DMS53 treated with DMSO at 0.1 percent for 48 hours (cell line): ENCODE measurements at regions not wholly inside any gene's neighbourhood (a gene's known extent, or its start where the extent isn't known, plus 50 kb on each side); places are given as distances from the start of the nearest gene placed in this dataset.
"Not testable (repeated sequence)": the region's sequence is repeated elsewhere in the genome, so short reads cannot be mapped to it uniquely, and the experiment has no call there.

ENCODE experiments used
- DNase-seq: peaks from one replicate; lab custom pipeline; 2025; ENCODE audit not compliant: unreplicated experiment; lab: John Stamatoyannopoulos, UW

- no peak for DNase-seq
Measured at GRCh38 chr7:131653418-131654248, 97.2 kb upstream of the PODXL start.

DNA sequence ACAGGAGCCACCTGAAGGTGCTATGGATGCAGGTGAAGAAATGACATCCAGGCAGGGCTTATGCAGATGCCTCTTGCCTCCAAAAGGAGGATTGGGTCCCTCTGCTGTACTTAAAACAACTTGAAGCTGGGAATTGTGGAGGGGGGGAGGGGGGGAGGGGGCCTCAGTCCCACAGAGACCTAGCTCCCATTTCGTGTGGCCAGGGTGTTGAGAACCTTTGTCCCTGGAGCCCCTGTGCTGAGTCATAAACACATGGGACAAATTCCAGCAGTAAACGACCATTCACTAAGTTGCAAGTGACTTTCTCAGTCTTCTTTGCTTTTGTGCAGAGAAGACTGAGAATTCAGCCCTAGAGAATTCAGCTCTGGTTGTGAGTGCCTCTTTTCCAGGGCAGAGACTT, 96.5 kb upstream of the PODXL start:
- DNase-seq = no peak

DNA sequence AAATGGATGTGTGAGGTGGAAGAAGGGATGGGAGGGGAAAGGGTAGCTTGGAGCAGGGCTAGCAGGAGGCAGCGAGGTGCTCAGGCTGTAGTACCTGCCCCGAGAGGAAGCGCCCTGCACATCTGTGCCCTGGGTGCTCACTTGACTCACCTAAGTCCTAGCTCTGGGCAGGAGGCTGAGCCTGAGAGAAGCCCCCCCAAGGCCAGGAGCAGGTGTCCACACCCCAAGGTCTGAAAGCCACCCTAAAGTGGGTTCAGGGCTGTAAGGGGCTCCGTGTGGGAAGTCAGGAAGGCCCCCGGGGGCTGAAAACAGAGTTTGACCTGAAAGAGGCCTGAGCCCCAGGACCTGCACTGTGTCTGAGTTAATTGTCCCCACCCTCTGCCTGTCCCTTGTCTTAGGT, 95.8 kb upstream of the PODXL start:
- DNase-seq = no peak

GRCh38 chr7:131649879-131650278, 93.5 kb upstream of the PODXL start:
- no peak for DNase-seq

GRCh38 chr7:131649003-131649541, 92.6 kb upstream of the PODXL start:
- no peak for DNase-seq

GRCh38 chr7:131648491-131648890, 92.1 kb upstream of the PODXL start:
- no peak for DNase-seq

DNA sequence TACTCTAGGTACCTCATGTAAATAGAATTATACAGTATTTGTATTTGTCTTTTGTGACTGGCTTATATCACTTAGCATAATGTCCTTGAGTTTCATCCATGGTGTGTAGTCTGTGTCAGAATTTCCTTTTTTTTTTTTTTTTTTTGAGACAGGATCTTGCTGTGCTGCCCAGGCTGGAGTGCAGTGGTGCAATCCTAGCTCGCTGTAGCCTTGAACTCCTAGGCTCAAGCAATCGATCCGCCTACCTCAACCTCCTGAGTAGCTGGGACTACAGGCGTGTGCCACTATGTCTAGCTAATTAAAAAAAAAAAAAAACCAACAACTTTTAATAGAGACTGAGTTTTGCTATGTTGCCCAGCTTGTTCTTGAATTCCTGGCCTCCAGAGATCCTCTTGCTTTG, 89.8 kb upstream of the PODXL start:
- no peak for DNase-seq

GRCh38 chr7:131642429-131642828, 86.0 kb upstream of the PODXL start:
- DNase-seq = no peak

DNA sequence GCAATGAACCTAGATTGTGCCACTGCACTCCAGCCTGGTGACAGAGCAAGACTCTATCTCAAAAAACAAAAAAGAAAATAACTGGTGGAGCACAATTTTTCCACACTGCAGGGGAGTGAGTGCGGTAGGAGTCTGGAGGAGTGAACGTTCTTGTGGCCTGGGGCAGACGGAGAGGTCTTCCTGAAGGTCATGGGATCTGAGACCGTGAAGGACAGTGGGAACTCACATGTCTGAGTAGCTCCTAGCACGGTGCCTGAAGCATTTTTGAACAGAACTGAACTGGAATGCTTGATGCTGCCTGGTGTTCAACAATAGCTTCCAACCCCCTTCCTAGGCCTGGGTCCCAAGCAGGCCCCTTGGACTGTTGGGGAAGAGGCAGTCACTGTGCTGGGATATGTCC, 84.3 kb upstream of the PODXL start:
- no peak for DNase-seq

GRCh38 chr7:131638641-131639430, 82.4 kb upstream of the PODXL start:
- DNase-seq = no peak

- no peak for DNase-seq
Measured at GRCh38 chr7:131637859-131638258, 81.4 kb upstream of the PODXL start.

- no peak for DNase-seq
Measured at GRCh38 chr7:131636092-131636491, 79.7 kb upstream of the PODXL start.

DNA sequence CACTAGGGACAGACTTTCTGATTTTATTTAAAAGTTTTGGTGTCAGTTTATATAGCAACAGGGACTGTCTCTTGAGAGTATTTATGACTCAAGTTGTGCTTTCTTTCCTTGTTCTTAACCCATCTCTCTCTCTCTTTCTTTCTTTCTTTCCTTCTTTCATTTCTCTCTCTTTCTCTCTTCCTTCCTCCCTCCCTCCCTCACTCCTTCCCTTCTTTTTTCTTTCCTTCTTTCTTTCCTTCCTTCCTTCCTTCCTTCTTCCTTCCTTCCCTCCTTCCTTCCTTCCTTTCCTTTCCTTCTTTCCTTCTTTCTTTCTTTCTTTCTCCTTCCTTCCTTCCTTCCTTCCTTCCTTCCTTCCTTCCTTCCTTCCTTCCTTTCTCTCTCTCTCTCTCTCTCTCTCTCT, 77.8 kb upstream of the PODXL start:
- not testable (repeated sequence) for DNase-seq

- no peak for DNase-seq
Measured at GRCh38 chr7:131633342-131633843, 77.0 kb upstream of the PODXL start.

- DNase-seq = no peak
Measured at GRCh38 chr7:131630427-131630826, 74.0 kb upstream of the PODXL start.

GRCh38 chr7:131629217-131629882, 72.9 kb upstream of the PODXL start:
- DNase-seq = no peak

DNA sequence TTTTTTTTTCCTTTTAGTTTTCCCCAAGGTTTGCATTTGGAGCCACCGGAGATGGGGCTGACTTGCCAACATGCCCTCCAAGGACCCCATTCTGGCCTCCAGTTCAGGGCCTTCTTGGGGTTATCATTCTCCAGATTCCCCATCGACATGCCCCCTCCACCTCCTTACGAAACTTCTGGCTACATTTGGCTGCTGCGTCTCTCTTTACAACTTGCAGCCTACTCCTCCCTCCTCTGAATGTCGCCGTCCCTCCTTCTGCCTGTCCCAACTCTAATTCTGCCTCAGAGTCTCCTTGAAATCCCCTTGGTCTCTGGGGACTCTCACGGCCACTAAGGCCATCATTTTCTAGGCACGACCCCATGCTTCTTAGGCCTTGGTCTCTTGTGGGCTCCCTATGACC, 72.2 kb upstream of the PODXL start:
- DNase-seq = no peak

DNA sequence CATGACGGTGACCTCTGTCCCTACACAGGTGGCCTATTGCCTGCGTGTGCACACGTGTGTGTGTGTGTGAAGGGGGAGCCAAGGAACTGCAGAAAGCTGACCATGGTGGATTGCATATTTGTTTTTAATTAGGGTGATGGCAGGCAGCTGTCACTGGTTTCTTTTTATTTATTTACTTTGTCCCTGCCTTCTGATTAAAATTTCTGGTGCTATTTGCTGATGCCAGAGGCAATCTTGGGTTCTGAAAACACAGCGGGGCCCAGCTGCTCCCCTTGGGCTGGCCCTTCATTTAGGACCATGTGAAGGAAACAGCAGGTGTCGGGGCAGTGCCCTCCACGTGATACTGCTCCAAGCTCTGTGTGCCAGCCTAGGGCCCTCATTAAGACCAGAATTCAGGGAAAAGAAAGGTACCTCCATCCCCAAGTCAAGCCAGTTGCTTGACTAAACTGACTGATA, 71.3 kb upstream of the PODXL start:
- no peak for DNase-seq

- no peak for DNase-seq
Measured at GRCh38 chr7:131626643-131627042, 70.2 kb upstream of the PODXL start.

- no peak for DNase-seq
Measured at GRCh38 chr7:131625817-131626372, 69.5 kb upstream of the PODXL start.

DNA sequence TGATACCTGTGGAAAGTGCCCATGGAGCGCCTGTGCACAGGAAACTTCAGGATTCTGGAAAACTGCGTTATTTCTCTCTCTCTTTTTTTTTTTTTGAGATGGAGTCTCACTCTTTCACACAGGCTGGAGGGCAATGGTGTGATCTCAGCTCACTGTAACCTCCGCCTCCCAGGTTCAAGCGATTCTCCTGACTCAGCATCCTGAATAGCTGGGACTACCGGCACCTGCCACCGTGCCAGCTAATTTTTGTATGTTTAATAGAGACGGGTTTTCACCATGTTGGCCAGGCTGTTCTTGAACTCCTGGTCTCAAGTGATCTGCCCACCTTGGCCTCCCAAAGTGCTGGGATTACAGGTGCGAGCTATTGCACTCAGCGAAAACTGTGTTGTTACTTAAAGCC, 68.9 kb upstream of the PODXL start:
- DNase-seq = not testable (repeated sequence)
